GM21825 (cell line): ENCODE measurements at regions not wholly inside any gene's neighbourhood (a gene's known extent, or its start where the extent isn't known, plus 50 kb on each side); places are given as distances from the start of the nearest gene placed in this dataset.

Experiments
- ATAC-seq: cut with Tn5 transposase; IDR thresholded peaks from one replicate; pipeline ENCODE4 v1.9.1; 2021; ENCODE audit warnings: mild to moderate bottlenecking, moderate library complexity; ENCODE audit not compliant: unreplicated experiment

- ATAC-seq: no peak
Observed at GRCh38 chr12:61823102-61823501, 437.1 kb upstream of the USP15 start.

GRCh38 chr12:61846765-61847164, 413.4 kb upstream of the USP15 start:
- no peak for ATAC-seq

GRCh38 chr12:61848893-61849292, 411.3 kb upstream of the USP15 start:
- ATAC-seq: no peak

- no peak for ATAC-seq
Observed at GRCh38 chr12:61853945-61854344, 406.3 kb upstream of the USP15 start.

- no peak for ATAC-seq
Observed at GRCh38 chr12:61854902-61855301, 405.3 kb upstream of the USP15 start.

GRCh38 chr12:61857968-61858367, 402.2 kb upstream of the USP15 start:
- ATAC-seq: no peak

GRCh38 chr12:61860451-61860850, 399.8 kb upstream of the USP15 start:
- ATAC-seq: no peak

GRCh38 chr12:61862986-61863385, 397.2 kb upstream of the USP15 start:
- no peak for ATAC-seq

GRCh38 chr12:61863811-61864210, 396.4 kb upstream of the USP15 start:
- ATAC-seq: no peak

GRCh38 chr12:61869796-61870195, 390.4 kb upstream of the USP15 start:
- ATAC-seq: no peak

- ATAC-seq: no peak
Observed at GRCh38 chr12:61870658-61871484, 389.3 kb upstream of the USP15 start.

- ATAC-seq: no peak
Observed at GRCh38 chr12:61871485-61871810, 388.8 kb upstream of the USP15 start.

- ATAC-seq: no peak
Observed at GRCh38 chr12:61879229-61879628, 381.0 kb upstream of the USP15 start.

- ATAC-seq: no peak
Observed at GRCh38 chr12:61880186-61880585, 380.0 kb upstream of the USP15 start.

- ATAC-seq: no peak
Observed at GRCh38 chr12:61891632-61892031, 368.6 kb upstream of the USP15 start.

- no peak for ATAC-seq
Observed at GRCh38 chr12:61894168-61894567, 366.0 kb upstream of the USP15 start.

GRCh38 chr12:61896436-61896835, 363.8 kb upstream of the USP15 start:
- ATAC-seq: no peak

GRCh38 chr12:61902403-61902802, 357.8 kb upstream of the USP15 start:
- ATAC-seq: no peak

- ATAC-seq: no peak
Observed at GRCh38 chr12:61911113-61911512, 349.1 kb upstream of the USP15 start.

GRCh38 chr12:61915420-61915819, 344.8 kb upstream of the USP15 start:
- no peak for ATAC-seq

GRCh38 chr12:61916831-61917230, 343.4 kb upstream of the USP15 start:
- ATAC-seq: no peak

- ATAC-seq: no peak
Observed at GRCh38 chr12:61919686-61920085, 340.5 kb upstream of the USP15 start.

GRCh38 chr12:61920230-61920629, 340.0 kb upstream of the USP15 start:
- ATAC-seq: no peak
